HepG2 (cell line): ENCODE measurements at regions not wholly inside any gene's neighbourhood (a gene's known extent, or its start where the extent isn't known, plus 50 kb on each side); places are given as distances from the start of the nearest gene placed in this dataset.

Experiments used
- ATAC-seq: fragments of 200-7000 bp; cut with Tn5 transposase; 3 replicates; pipeline ENCODE4 v1.9.1; 2020; ENCODE audit warnings: mild to moderate bottlenecking, moderate library complexity
- BruUV-seq: library from RNA; stranded (reverse); fragments of 400-500 nt; replicated peaks from 2 replicates; lab custom pipeline; 2021; lab: Mats Ljungman, UMichigan
- CTCF ChIA-PET: fragments of 300-600 bp; formaldehyde crosslinking; extraction: SDS; loops from one replicate; lab custom pipeline; 2021; ENCODE audit warnings: low total read pairs, inconsistent platforms, low intra/inter-chr PET ratio; lab: Yijun Ruan, JAX
- POLR2A ChIA-PET: fragments of 350-600 bp; sonication (Branson Sonifier 250); formaldehyde crosslinking; loops from one replicate; lab custom pipeline; 2020; ENCODE audit warnings: antibody characterized with exemption, inconsistent platforms; lab: Yijun Ruan, JAX
- DNase-seq: peaks from one replicate; pipeline ENCODE4 v3.0.0-alpha.2; 2015; ENCODE audit warnings: low spot score
- FAIRE-seq: peaks from 3 replicates; lab custom pipeline; 2011; peaks lifted over from hg19 to GRCh38; lab: Jason Lieb, UNC
- H2AFZ ChIP-seq: one replicate; pipeline ENCODE4 v1.6.1; 2011; ENCODE audit warnings: low read length, inconsistent platforms
- H3K27ac ChIP-seq: fragments of 300-600 bp; 3 replicates; pipeline ENCODE4 v1.8.0; 2011; ENCODE audit warnings: mixed run types, mild to moderate bottlenecking, mixed read lengths, low read length, inconsistent platforms; ENCODE audit not compliant: insufficient read depth; ENCODE audit errors: extremely low read length
- H3K27me3 ChIP-seq, 2 experiments: fragments of 200-600 bp in 1 of 2; 2 replicates in 1 of 2; 3 replicates in 1 of 2; pipeline versions ENCODE4 v1.6.0 to v1.8.0; 2011; ENCODE audit warnings: low read length in 2 of 2, mild to moderate bottlenecking in 2 of 2, moderate library complexity in 2 of 2, inconsistent platforms in 1 of 2; ENCODE audit not compliant: insufficient read depth in 2 of 2, control insufficient read depth in 1 of 2
- H3K36me3 ChIP-seq, 2 experiments: fragments of 200-600 bp in 1 of 2; replicated peaks in 1 of 2; 2 replicates in 1 of 2; 3 replicates in 1 of 2; pipeline versions ENCODE4 v1.5.1 to v1.8.0; 2011; ENCODE audit warnings: low read length in 2 of 2, inconsistent platforms in 1 of 2; ENCODE audit not compliant: insufficient read depth in 2 of 2, control insufficient read depth in 1 of 2
- H3K4me1 ChIP-seq: 2 replicates; pipeline ENCODE4 v1.5.1; 2012; ENCODE audit warnings: low read length, inconsistent platforms; ENCODE audit not compliant: insufficient read depth
- H3K4me2 ChIP-seq: 2 replicates; pipeline ENCODE4 v1.6.0; 2011; ENCODE audit warnings: low read depth, low read length, inconsistent platforms
- H3K4me3 ChIP-seq, 3 experiments: fragments of 200-600 bp in 1 of 3; sonication (generic), shearing (Covaris generic) in 1 of 3; replicated peaks in 1 of 3; 2 replicates each; pipeline ENCODE4 v1.5.1; 2011 to 2016; ENCODE audit warnings: low read length in 3 of 3, inconsistent platforms in 2 of 3, low read depth in 2 of 3, mild to moderate bottlenecking in 2 of 3, control low read depth in 1 of 3, mixed read lengths in 1 of 3; ENCODE audit not compliant: insufficient read depth in 1 of 3
- H3K79me2 ChIP-seq: one replicate; pipeline ENCODE4 v1.6.1; 2011; ENCODE audit warnings: low read length, inconsistent platforms; ENCODE audit not compliant: insufficient read depth
- H3K9ac ChIP-seq: 2 replicates; pipeline ENCODE4 v1.6.0; 2011; ENCODE audit warnings: mild to moderate bottlenecking, low read depth, low read length, inconsistent platforms; ENCODE audit not compliant: insufficient read depth
- H3K9me3 ChIP-seq: 2 replicates; pipeline ENCODE4 v1.5.1; 2012; ENCODE audit warnings: mild to moderate bottlenecking, low read length
- H4K20me1 ChIP-seq: 2 replicates; pipeline ENCODE4 v1.6.0; 2011; ENCODE audit warnings: inconsistent platforms, mild to moderate bottlenecking, low read length, moderate library complexity; ENCODE audit not compliant: insufficient read depth
- AHDC1 ChIP-seq: sonication (generic); formaldehyde crosslinking; IDR thresholded peaks from 2 replicates; pipeline ENCODE4 v1.5.1; 2020; ENCODE audit warnings: mild to moderate bottlenecking, missing genetic modification reagents, borderline replicate concordance
- HBP1 ChIP-seq: IDR thresholded peaks from 2 replicates; pipeline ENCODE4 v1.6.1; 2016; ENCODE audit warnings: low read depth, control low read depth
- IKZF5 ChIP-seq: IDR thresholded peaks from 2 replicates; pipeline ENCODE4 v1.6.1; 2018; ENCODE audit warnings: missing genetic modification reagents, mild to moderate bottlenecking, missing compliant biosample characterization
- ISL2 ChIP-seq: sonication (generic); formaldehyde crosslinking; IDR thresholded peaks from 2 replicates; pipeline ENCODE4 v1.5.0; 2020; ENCODE audit warnings: missing genetic modification reagents
- JUN ChIP-seq: sonication (generic); formaldehyde crosslinking; IDR thresholded peaks from 2 replicates; pipeline ENCODE4 v1.4.0; 2020; ENCODE audit warnings: mild to moderate bottlenecking, missing genetic modification reagents
- PAWR ChIP-seq: sonication (generic); formaldehyde crosslinking; IDR thresholded peaks from 2 replicates; pipeline ENCODE4 v1.4.0; 2020; ENCODE audit warnings: missing genetic modification reagents, mild to moderate bottlenecking, borderline replicate concordance
- SIX1 ChIP-seq: sonication (generic); formaldehyde crosslinking; IDR thresholded peaks from 2 replicates; pipeline ENCODE4 v1.4.0; 2020; ENCODE audit warnings: missing genetic modification reagents, borderline replicate concordance
- SMC3 ChIP-seq: IDR thresholded peaks from 2 replicates; pipeline ENCODE4 v1.6.1; 2011; ENCODE audit warnings: low read length, improper control_type of control experiment
- ZMYM2 ChIP-seq: sonication (generic); formaldehyde crosslinking; IDR thresholded peaks from 2 replicates; pipeline ENCODE4 v1.8.0; 2022; ENCODE audit warnings: mild to moderate bottlenecking, missing genetic modification reagents
- ZNF274 ChIP-seq: sonication (generic); formaldehyde crosslinking; IDR thresholded peaks from 2 replicates; pipeline ENCODE4 v1.5.1; 2020; ENCODE audit warnings: mild to moderate bottlenecking, missing genetic modification reagents
- ZNF430 ChIP-seq: sonication (generic); formaldehyde crosslinking; IDR thresholded peaks from 2 replicates; pipeline ENCODE4 v1.9.0; 2021; ENCODE audit warnings: mild to moderate bottlenecking, missing genetic modification reagents
- ZNF746 ChIP-seq: sonication (generic); formaldehyde crosslinking; IDR thresholded peaks from 2 replicates; pipeline ENCODE4 v1.8.0; 2022; ENCODE audit warnings: mild to moderate bottlenecking, missing genetic modification reagents
- ZSCAN12 ChIP-seq: sonication (generic); formaldehyde crosslinking; IDR thresholded peaks from 2 replicates; pipeline ENCODE4 v1.9.0; 2021; ENCODE audit warnings: mild to moderate bottlenecking, missing genetic modification reagents
- WGBS: methylation state at CpG from one replicate; pipeline ENCODE4 v1.1.6; 2017; ENCODE audit warnings: low lambda C conversion rate; 5-methylcytosine and 5-hydroxymethylcytosine counted together
- in situ Hi-C: cut with HindIII; loops from 2 replicates; pipeline ENCODE4 v1.10.0; 2017; ENCODE audit warnings: low pct_unique_long_range_greater_than_20kb; ENCODE audit not compliant: extremely low pct_ligation_motif_present
- intact Hi-C: fragments of 100-400 bp; cut with micrococcal nuclease; formaldehyde crosslinking; loops from one replicate; pipeline ENCODE4 v1.10.0; 2022; ENCODE audit not compliant: unreplicated experiment

GRCh38 chr10:130495891-130496636 is 359.9 kb downstream of the GLRX3 start:
- in situ Hi-C loops = no loop called here
- H3K9me3 ChIP-seq = no peaks in the 10 kb centered on the region
- BruUV-seq = no TSS peak
- H4K20me1 ChIP-seq = no peaks in the 10 kb centered on the region
- no peak overlapping the region for H3K4me2 ChIP-seq
- no peak overlapping the region for H3K9ac ChIP-seq
- TF ChIP-seq JUN (CRISPR knock-in tag) = no peak
- no peak for TF ChIP-seq ZMYM2 (CRISPR knock-in tag)
- no peak for TF ChIP-seq ISL2
- no peak for TF ChIP-seq ZNF274 (CRISPR knock-in tag)
- TF ChIP-seq SMC3 = no peak
- TF ChIP-seq ZNF746 (CRISPR knock-in tag) = no peak
- TF ChIP-seq ZSCAN12 (CRISPR knock-in tag) = no peak
- no peak for TF ChIP-seq HBP1 (CRISPR knock-in tag)
- no peak for TF ChIP-seq PAWR (CRISPR knock-in tag)
- no peak for TF ChIP-seq AHDC1 (CRISPR knock-in tag)
- TF ChIP-seq ZNF430 (CRISPR knock-in tag) = no peak
- TF ChIP-seq IKZF5 (CRISPR knock-in tag) = no peak
- no peak for TF ChIP-seq SIX1 (CRISPR knock-in tag)
- H3K4me3 ChIP-seq = no peak overlapping the region
- ChIA-PET POLR2A (no interaction called here), CTCF (no interaction called here)
- peak; percentile 12 for DNase-seq
- ATAC-seq = peak; percentile 62
- WGBS = 24% methylated on average over 10 of the region's 14 CpGs
- H3K36me3 ChIP-seq = no peaks in the 10 kb centered on the region
- no peaks in the 10 kb centered on the region for H3K4me1 ChIP-seq
- H3K79me2 ChIP-seq = no peaks in the 10 kb centered on the region
- intact Hi-C loops = no loop called here
- H2AFZ ChIP-seq = no peak overlapping the region
- FAIRE-seq = peak; percentile 94
- no peak overlapping the region for H3K27ac ChIP-seq
- peaks cover 0 to under 1% of the 10 kb centered on the region in 2 experiments; a peak in 2 of 5 replicates for H3K27me3 ChIP-seq
